Suprapubic skin (tissue), 4 donors: ENCODE measurements at regions not wholly inside any gene's neighbourhood (a gene's known extent, or its start where the extent isn't known, plus 50 kb on each side); places are given as distances from the start of the nearest gene placed in this dataset.

ENCODE experiments used
- CTCF ChIP-seq, 2 donors: fragments of 200-600 bp in 1 of 2; fragments of 450-650 bp in 1 of 2; sonication (generic) in 1 of 2; IDR thresholded peaks; one replicate each; pipeline ENCODE4 v1.5.1; 2016 to 2019; ENCODE audit warnings: antibody characterized with exemption in 2 of 2, mild to moderate bottlenecking in 1 of 2, moderate library complexity in 1 of 2
- EP300 ChIP-seq: sonication (generic); formaldehyde crosslinking; IDR thresholded peaks from one replicate; pipeline ENCODE4 v1.6.1; 2017; ENCODE audit warnings: antibody characterized with exemption
- POLR2A ChIP-seq, 2 donors: fragments of 450-650 bp; IDR thresholded peaks; one replicate each; pipeline ENCODE4 v1.6.1; 2017; ENCODE audit warnings: antibody characterized with exemption in 2 of 2, mild to moderate bottlenecking in 2 of 2, moderate library complexity in 2 of 2
- POLR2AphosphoS5 ChIP-seq, 3 donors: sonication (generic); formaldehyde crosslinking; IDR thresholded peaks; one replicate each; pipeline ENCODE4 v1.6.1; 2017; ENCODE audit warnings: antibody characterized with exemption in 3 of 3

- TF ChIP-seq EP300, result no peak
- TF ChIP-seq CTCF (IDR thresholded peaks at IDR 0.05), result no peak
- no peak for TF ChIP-seq POLR2A (IDR thresholded peaks at IDR 0.05)
- no peak for TF ChIP-seq POLR2AphosphoS5 (IDR thresholded peaks at IDR 0.05)
Measured at GRCh38 chr15:69556344-69556743, 103.7 kb downstream of the RPLP1 start.
